HG03571 (cell line): ENCODE measurements at regions not wholly inside any gene's neighbourhood (a gene's known extent, or its start where the extent isn't known, plus 50 kb on each side); places are given as distances from the start of the nearest gene placed in this dataset.

Experiments
- ATAC-seq: cut with Tn5 transposase; IDR thresholded peaks from one replicate; pipeline ENCODE4 v1.9.1; 2021; ENCODE audit not compliant: unreplicated experiment

DNA sequence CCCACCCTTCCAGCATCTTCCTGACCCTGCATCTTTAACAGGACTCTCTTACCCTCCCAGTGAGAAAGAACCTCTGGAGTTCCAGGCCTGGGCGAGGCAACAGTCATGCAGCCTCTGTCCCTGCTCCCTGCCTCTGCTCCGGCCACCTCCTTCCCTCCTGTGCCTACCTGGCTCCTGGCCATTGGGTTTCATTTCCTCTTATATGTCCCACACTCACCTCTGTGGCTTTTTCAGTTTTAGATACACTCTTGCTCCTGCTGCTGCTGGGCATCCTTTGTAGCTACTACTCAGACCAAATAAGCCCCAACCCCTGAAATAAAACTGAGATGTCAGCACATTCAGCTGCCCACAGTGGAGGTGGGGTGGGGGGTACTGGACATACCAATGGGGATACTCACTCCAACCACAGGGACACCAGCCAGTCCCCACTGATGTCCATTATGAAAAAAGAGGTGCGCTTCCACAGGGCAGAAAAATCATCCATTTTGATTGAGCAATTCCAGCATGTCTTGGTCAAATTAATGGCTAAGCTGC lies 99.1 kb upstream of the NRXN3 start:
- no peak for ATAC-seq

DNA sequence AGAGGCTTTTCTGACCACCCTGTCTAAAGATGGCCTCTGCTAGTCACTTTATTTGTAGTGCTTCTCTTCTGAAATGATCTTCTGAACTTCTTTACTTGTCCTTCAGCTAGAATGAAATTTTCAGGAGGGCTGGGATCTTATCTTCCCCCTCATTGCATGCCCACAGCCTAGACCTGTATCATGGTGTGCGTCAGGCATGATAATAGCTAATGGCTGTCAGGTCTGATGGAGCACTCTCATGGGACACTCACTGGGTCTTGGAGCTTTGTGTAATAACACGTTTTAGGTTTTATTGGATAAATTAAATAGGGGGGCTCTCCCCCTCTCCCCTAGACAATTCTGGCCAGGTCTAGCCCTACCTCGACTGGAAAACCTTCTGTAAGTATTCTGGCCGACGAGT lies 97.1 kb upstream of the NRXN3 start:
- ATAC-seq = no peak

DNA sequence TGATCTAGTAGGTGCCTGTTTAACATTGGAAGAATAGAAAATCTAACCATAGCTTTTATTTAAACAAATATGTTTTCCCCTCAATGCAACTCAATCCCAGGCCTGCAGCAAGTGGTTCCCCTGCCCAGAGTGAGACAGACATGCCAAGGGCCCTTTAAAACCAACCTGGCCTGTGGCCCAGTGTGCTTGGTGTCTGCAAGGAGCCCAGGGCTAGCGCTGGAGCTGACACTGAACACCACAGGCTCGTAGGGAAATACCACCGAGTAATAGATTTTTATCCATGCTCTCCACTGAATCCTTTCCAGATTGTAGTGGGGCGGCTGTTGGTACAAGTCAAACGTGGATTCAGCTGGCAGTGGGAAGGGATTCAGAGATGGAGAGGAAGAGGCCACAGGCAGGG lies 95.6 kb upstream of the NRXN3 start:
- ATAC-seq = no peak

DNA sequence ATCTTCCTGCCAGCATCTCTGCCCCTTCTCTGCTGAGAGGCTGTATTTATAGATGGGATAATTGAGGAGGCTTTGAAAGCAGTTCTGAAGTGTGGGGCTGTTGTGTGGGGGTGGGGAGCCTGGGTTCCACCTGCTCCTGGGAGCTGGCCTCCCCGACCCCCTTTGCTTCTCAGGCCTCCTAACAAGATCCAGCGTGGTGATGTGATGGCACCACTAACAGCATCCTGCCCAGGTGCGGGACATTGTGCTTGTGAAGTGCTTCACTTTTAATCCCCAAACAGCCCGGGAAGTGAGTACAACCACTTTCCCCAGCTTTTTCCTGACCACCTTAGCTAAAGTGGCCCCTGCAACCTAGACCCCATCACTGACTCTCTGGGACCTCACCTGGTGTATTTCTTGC lies 95.1 kb upstream of the NRXN3 start:
- no peak for ATAC-seq

DNA sequence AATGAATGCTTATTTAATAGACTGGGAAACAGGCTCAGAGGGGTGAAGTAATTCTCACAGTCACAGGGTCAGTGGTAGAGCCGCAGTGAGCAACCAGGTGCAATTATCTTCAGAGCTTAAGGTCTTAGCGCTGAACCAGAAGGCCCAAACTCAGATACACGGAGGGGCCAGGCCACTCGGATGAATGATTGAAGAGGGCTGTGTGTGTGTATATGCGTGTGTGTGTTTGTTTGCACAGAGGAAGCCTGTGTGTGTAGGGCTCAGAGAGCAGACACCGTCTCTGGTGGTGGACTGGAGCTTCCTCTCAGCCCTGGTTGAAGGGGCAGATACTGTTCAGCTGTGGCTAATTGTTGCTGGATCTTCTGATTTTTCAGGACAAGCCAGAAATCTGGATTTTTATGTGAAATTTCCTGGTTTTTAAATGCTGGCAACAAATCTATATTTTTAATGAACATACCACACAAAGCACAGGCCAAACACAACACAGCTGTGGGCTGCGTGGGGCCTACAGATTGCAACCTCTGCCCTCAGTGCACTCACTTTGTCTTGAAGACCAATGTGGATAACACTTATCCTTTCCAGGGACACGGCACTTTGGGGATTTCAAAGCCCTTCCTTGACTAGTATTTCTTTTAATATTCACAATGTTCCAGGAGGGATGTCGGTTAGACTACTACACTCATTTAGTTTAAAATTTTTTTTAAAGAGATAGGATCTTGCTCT lies 94.5 kb upstream of the NRXN3 start:
- ATAC-seq = no peak

DNA sequence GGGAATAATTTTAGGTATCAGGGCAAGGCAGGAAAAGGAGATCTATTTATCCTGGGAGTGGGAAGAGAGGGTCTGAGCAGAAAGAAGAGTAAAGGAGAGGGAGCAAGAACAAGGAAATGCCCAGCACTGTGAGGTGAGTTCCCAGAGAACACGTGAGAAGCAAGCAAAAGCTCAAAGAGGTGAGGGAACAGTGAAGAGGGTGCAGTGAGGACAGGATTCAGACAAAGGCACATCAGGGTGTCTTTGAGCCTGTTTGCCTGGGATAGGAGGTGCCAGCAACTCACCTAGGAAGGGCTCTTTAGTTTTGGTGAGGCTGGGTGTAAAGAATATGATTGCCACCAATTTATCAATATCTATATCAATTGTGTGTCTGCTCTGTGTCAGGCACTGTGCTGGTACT lies 88.9 kb upstream of the NRXN3 start:
- no peak for ATAC-seq

DNA sequence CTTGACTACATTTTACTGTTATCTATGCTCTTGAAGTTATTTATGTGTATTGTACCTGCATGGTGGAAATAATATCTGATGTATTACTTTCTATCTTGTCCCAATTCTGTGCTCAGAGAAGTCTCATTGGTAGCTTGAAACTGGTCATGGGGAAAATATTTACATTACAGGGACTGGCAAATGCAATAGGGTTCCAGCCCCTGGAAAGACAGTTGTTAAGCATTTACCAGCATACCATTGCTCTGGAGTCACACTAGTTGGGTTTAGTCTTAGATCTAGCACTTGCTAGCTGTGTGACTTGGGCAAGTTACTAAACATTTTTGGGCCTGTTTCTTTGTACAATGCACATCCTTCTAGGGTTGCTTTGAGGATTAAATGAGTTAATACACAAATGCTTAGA lies 86.3 kb upstream of the NRXN3 start:
- no peak for ATAC-seq

DNA sequence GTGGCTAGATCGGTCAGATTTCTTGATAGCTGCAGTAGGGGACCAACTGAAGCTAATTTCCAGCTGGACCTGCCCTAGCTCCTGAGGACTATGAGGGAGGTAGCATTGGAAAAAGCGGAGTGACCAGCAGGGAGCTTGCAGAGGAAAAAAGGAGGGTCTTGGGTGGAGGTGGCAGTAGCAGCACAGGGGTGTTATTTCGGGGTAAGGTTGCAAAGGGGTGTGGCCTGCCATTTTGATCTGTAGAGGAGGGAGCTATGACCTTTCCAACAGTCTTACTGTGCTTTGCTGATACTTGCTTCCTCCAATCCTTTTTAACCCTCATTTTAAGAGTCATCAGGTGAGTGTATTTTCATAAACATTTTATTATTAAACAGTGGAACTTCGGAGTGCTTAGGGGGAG lies 83.8 kb upstream of the NRXN3 start:
- no peak for ATAC-seq

DNA sequence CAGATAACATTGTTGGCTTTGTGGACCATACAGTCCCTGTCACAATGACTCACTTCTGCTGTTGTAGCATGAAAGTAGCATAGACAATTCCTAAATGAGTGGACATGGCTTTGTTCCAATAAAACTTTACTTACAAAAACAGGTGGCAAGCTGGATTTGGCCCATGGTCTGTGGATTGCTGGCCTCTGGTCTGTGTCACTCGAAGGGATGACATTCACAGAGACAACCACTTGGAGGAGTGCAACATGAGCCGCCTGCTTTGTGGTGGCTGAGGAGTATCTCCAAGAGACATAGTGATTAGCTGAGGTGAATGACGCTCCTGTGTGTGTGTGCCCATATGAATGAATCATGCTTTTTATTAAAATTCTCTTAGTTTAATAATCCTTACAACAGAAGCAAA lies 81.3 kb upstream of the NRXN3 start:
- no peak for ATAC-seq

DNA sequence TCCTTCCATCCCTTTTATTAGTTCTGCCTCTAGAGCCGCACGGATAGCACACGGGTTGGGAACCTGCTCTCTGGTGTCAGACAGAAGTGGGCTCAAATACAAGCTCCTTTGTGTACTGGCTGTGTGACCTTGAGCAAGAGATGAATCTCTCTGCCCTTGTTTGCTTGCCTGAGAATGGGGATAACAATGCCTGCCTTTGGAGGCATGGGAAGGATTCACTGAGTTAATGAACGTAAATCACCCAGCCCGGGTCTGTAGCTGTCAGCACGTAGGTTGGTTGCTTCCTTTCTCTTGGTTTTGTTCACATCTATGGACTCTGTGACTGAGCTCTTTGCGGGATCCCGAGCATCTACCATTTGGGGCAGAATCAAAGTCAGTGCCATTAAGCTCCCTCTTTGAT lies 79.3 kb upstream of the NRXN3 start:
- ATAC-seq = no peak

DNA sequence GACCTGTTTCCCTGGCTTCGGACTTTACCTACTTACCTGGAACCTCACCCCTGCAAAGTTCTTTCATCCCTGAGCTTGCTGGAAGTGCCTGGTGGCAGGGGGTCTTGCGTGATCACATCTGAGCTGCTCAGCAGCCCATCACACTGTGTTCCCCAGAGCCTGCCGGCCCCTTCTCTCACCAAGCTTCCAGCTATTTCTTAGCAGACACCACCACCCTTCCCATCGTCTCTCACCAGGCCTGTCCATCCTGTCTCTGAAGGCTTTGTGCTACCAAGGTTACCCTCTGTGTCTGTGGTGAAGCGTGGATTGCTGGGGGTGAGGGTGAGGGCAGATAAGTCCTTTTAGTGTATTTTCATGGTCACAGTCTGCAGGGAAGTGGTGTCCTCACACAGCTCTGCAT lies 78.8 kb upstream of the NRXN3 start:
- ATAC-seq = no peak

DNA sequence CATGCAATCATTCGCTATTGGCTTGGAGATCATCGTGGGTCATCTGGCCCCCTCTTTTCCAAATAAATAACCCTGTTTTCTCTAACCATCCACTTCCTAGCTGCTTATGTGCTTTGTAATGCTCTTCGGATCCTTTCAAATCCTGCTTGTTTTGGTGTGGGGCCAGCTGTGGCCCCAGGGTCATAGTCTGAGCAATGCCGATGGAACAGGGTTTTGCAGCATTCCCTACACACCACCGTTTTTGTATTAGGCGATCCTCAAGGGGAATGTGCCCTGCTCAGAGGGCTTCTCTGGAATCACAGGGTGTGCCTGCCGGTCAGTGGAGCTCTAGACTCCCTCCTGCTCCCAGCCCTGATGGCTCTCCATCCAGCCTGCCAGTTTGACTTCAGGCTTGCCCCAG lies 78.1 kb upstream of the NRXN3 start:
- no peak for ATAC-seq

DNA sequence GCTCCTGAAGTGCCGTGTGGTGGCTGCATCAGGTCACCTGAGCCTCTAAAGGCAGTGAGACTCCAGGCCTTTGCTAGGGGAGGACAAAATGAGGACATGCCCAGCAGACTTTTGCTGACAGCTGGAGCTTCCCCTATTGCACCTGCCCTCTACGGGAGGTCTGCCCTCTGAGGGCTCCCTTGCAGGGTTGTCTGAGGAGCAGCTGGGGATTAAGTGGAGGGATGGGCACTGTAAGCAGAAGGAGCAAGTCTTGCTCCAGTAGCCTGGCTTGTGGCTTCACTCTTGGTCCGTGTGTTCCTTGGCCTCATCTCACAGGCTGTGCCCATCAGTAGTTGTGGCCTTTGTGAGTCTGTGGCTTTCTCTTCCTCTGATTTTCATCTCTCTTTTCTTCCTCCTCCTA lies 66.9 kb upstream of the NRXN3 start:
- no peak for ATAC-seq

DNA sequence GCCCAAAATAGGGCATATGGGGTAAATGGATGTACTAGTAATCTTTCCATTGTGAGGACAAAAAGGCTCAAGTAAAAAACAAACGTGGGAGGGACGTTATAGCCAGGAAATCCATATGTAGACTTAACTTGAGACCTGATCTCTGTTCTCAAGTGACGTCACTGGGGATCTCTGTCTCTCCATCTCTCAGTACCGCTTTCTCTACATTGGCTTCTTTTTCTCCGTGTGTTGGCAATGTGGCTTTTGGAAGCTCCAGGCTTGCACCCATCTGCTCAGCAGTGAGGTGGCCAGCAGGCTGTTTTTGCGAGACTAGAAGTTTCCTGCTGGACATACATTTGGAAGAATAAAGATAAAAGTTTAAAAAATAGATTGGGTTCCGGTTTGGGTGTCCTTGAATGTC lies 66.0 kb upstream of the NRXN3 start:
- no peak for ATAC-seq

DNA sequence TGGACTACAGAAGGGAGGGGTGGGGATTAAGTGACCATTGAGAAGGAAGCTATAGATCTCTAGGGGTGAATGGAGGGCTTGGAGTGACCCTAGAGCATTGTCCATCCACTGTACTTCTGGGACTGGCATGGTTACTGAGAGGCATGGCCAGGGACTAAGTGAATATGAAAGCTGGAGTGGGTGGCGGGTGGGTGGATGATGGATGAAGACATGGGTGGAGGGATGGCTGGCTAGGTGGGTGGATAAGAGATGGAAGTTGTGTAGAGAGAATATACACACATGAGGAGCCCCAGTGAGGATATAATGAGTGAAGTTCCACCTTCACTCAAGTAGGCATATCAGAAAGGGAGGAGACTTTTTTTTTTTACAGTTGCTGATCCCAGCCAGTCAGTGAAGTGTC lies 65.5 kb upstream of the NRXN3 start:
- no peak for ATAC-seq

DNA sequence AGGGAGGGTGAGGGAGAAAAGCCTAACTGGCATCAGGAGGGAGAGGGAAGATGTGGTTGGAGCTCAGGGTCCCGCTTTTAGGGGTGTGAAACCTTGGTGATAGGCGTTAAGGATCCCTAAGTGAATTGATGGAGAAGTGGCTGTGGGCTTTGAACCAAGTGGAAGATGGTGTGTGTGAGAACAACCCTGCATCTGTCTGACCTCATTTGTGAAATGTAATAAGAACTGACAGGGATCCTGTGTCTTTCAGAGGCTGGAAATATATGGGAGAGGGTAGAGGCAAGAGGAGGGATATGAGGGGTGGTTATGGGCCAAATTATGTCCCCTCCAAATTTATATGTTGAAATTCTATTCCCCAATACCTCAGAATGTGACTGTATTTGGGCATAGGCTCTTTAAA lies 63.8 kb upstream of the NRXN3 start:
- ATAC-seq = no peak

DNA sequence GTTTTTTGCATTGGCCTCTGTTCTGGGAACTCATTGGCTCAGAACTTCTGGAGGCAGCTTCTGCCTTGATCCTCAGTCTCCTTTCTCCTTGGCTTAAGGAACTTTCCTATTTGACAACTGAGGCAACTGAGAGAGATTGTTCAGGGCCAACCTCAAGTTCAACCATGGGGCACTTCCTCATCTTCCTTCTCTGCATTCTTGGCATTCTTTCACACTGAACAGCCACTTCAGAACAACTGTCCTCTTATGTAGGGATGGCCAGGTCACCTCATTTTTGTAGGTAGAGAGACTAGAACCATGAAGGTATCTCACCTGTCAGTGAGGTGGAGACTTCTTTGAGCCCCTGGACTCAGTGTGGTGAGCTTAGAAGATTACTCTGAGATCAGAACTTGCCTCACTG lies 63.0 kb upstream of the NRXN3 start:
- ATAC-seq = no peak

DNA sequence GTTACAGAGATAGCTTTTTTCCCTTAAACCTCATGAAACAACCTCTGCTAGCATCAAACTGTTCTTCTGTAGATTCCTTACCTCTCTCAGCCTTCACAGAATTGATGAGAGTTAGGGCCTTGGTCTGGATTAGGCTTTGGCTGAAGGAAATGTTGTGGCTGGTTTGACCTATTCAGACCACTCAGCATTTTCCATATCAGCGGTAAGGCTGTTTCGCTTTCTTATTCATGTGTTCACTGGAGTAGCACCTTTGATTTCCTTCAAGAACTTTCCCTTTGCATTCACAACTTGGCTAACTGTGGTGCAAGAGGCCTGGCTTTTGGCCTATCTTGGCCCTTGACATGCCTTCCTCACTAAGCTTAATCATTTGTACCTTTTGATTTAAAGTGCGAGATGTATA lies 50.7 kb upstream of the NRXN3 start:
- ATAC-seq = no peak
